Naive B cell (primary cell): ENCODE measurements at regions not wholly inside any gene's neighbourhood (a gene's known extent, or its start where the extent isn't known, plus 50 kb on each side); places are given as distances from the start of the nearest gene placed in this dataset.
"Not testable (repeated sequence)": the region's sequence is repeated elsewhere in the genome, so short reads cannot be mapped to it uniquely, and the experiment has no call there.

Source experiments
- ATAC-seq, 2 donors: fragments of 150-1000 bp; cut with Tn5 transposase; 2 replicates each; pipeline ENCODE4 v1.10.0; 2021; ENCODE audit warnings: low read depth in 2 of 2, mild to moderate bottlenecking in 2 of 2, moderate library complexity in 2 of 2
- DNase-seq: peaks from one replicate; pipeline ENCODE4 v3.0.0; 2022
- H3K27ac Mint-ChIP-seq, 6 donors: one replicate each; pipeline ENCODE4 v1.8.0; 2020 to 2022; ENCODE audit warnings: mild to moderate bottlenecking in 6 of 6, mixed read lengths in 6 of 6, moderate library complexity in 5 of 6, inconsistent platforms in 2 of 6
- H3K27me3 Mint-ChIP-seq, 3 donors: one replicate each; pipeline ENCODE4 v1.8.0; 2021 to 2022; ENCODE audit warnings: mixed read lengths in 3 of 3, mild to moderate bottlenecking in 1 of 3
- H3K36me3 Mint-ChIP-seq, 2 donors: one replicate each; pipeline ENCODE4 v1.8.0; 2020 to 2022; ENCODE audit warnings: mixed read lengths in 2 of 2, inconsistent platforms in 1 of 2, mild to moderate bottlenecking in 1 of 2
- H3K4me1 Mint-ChIP-seq, 3 donors: one replicate each; pipeline ENCODE4 v1.8.0; 2020 to 2022; ENCODE audit warnings: mixed read lengths in 3 of 3, inconsistent platforms in 1 of 3, mild to moderate bottlenecking in 1 of 3, moderate library complexity in 1 of 3
- H3K4me3 Mint-ChIP-seq, 8 donors: one replicate each; pipeline ENCODE4 v1.8.0; 2020 to 2022; ENCODE audit warnings: mild to moderate bottlenecking in 8 of 8, mixed read lengths in 8 of 8, moderate library complexity in 8 of 8, inconsistent platforms in 2 of 8
- H3K9me3 Mint-ChIP-seq, 7 donors: one replicate each; pipeline ENCODE4 v1.8.0; 2020 to 2022; ENCODE audit warnings: mixed read lengths in 7 of 7, mild to moderate bottlenecking in 5 of 7, inconsistent platforms in 2 of 7, moderate library complexity in 1 of 7

GRCh38 chrX:3175659-3176438, 134.6 kb downstream of the ARSF start:
- H3K9me3 Mint-ChIP-seq: peaks cover 0 to 13% (median 4%) of the 10 kb centered on the region in 7 donors

GRCh38 chrX:3172156-3172555, 130.9 kb downstream of the ARSF start:
- H3K27ac Mint-ChIP-seq, DNase-seq, ATAC-seq, H3K4me3 Mint-ChIP-seq, H3K4me1 Mint-ChIP-seq, H3K36me3 Mint-ChIP-seq, H3K27me3 Mint-ChIP-seq: not testable (repeated sequence)
- H3K9me3 Mint-ChIP-seq: peaks cover 0 to 12% (median 4%) of the 10 kb centered on the region in 7 donors

More at GRCh38 chrX:3175659-3176438, 134.6 kb downstream of the ARSF start:
- DNase-seq: no peak
- ATAC-seq: no peak
- Mint-ChIP-seq H3K27ac (no peak overlapping the region), H3K4me3 (no peak overlapping the region), H3K27me3 (peaks cover 0 to 4% (median 0%) of the 10 kb centered on the region in 3 donors), H3K4me1 (no peaks in the 10 kb centered on the region), H3K36me3 (no peaks in the 10 kb centered on the region)

- H3K27me3 Mint-ChIP-seq: peaks cover 0 to under 1% (median 0%) of the 10 kb centered on the region in 3 donors
- H3K36me3 Mint-ChIP-seq: no peaks in the 10 kb centered on the region
- no peak overlapping the region for H3K27ac Mint-ChIP-seq
- ATAC-seq (no peak), DNase-seq (no peak)
- no peak overlapping the region for H3K4me3 Mint-ChIP-seq
- peaks cover 0 to 12% (median 5%) of the 10 kb centered on the region in 7 donors for H3K9me3 Mint-ChIP-seq
- H3K4me1 Mint-ChIP-seq: no peaks in the 10 kb centered on the region
Measured at GRCh38 chrX:3169421-3169820, 128.2 kb downstream of the ARSF start.

- Mint-ChIP-seq H3K4me3 (no peak overlapping the region), H3K36me3 (no peaks in the 10 kb centered on the region), H3K9me3 (peaks cover 0 to 12% (median 3%) of the 10 kb centered on the region in 7 donors), H3K27ac (no peak overlapping the region), H3K4me1 (no peaks in the 10 kb centered on the region), H3K27me3 (no peaks in the 10 kb centered on the region)
- ATAC-seq: no peak
- no peak for DNase-seq
Measured at GRCh38 chrX:3167771-3168170, 126.5 kb downstream of the ARSF start.

GRCh38 chrX:3166670-3167455, 125.6 kb downstream of the ARSF start:
- no peaks in the 10 kb centered on the region for H3K36me3 Mint-ChIP-seq
- DNase-seq (no peak), ATAC-seq (no peak)
- no peaks in the 10 kb centered on the region for H3K27me3 Mint-ChIP-seq
- H3K4me1 Mint-ChIP-seq: no peaks in the 10 kb centered on the region
- H3K4me3 Mint-ChIP-seq: no peak overlapping the region
- H3K9me3 Mint-ChIP-seq: peaks cover 0 to 12% (median 3%) of the 10 kb centered on the region in 7 donors
- H3K27ac Mint-ChIP-seq: no peak overlapping the region

GRCh38 chrX:3165808-3166207, 124.5 kb downstream of the ARSF start:
- Mint-ChIP-seq H3K9me3 (peaks cover 0 to 8% (median 3%) of the 10 kb centered on the region in 7 donors), H3K4me3 (no peak overlapping the region), H3K4me1 (no peaks in the 10 kb centered on the region), H3K27me3 (no peaks in the 10 kb centered on the region), H3K27ac (no peak overlapping the region), H3K36me3 (no peaks in the 10 kb centered on the region)
- ATAC-seq (no peak), DNase-seq (no peak)
